HCT116 (cell line): ENCODE measurements at regions not wholly inside any gene's neighbourhood (a gene's known extent, or its start where the extent isn't known, plus 50 kb on each side); places are given as distances from the start of the nearest gene placed in this dataset.

ENCODE experiments used
- ATAC-seq: fragments of 200-7000 bp; cut with Tn5 transposase; 2 replicates; pipeline ENCODE4 v1.9.1; 2020; ENCODE audit warnings: mild to moderate bottlenecking, moderate library complexity
- BruUV-seq: library from RNA; stranded (reverse); fragments of 400-500 nt; replicated peaks from 2 replicates; lab custom pipeline; 2021; lab: Mats Ljungman, UMichigan
- CTCF ChIA-PET: fragments of 300-600 bp; sonication (Branson Sonifier 250); formaldehyde crosslinking; loops from one replicate; lab custom pipeline; 2021; ENCODE audit warnings: antibody characterized with exemption; lab: Charles Lee
- POLR2A ChIA-PET: fragments of 300-600, 350-600 bp; sonication (Branson Sonifier 250); formaldehyde crosslinking; loops from one replicate; lab custom pipeline; 2021; ENCODE audit warnings: antibody characterized with exemption; lab: Charles Lee
- RAD21 ChIA-PET, 2 experiments: fragments of 300-600 bp; sonication (Branson Sonifier 250); formaldehyde crosslinking; loops; one replicate each; lab custom pipeline; 2023; ENCODE audit warnings: low total read pairs in 2 of 2; ENCODE audit not compliant: uncharacterized antibody in 2 of 2, unreplicated experiment in 2 of 2, low non-redundant PET in 1 of 2; lab: Charles Lee
- DNase-seq: peaks from one replicate; pipeline ENCODE4 v3.0.0-alpha.2; 2010; ENCODE audit warnings: low read depth, low spot score
- H2AFZ ChIP-seq: fragments of 200-600 bp; shearing (Covaris generic), sonication (generic); 2 replicates; pipeline ENCODE4 v1.6.1; 2017; ENCODE audit warnings: low read depth, mixed run types, mixed read lengths, antibody characterized with exemption, low read length; ENCODE audit not compliant: poor library complexity, severe bottlenecking
- H3K27ac ChIP-seq: 2 replicates; pipeline ENCODE4 v1.5.1; 2012; ENCODE audit warnings: low read depth, low read length
- H3K27me3 ChIP-seq: fragments of 200-600 bp; sonication (generic); 2 replicates; pipeline ENCODE4 v1.6.1; 2016; ENCODE audit warnings: mixed run types, low read length, mixed read lengths; ENCODE audit not compliant: insufficient read depth
- H3K36me3 ChIP-seq, 2 experiments: fragments of 200-500 bp in 1 of 2; fragments of 200-600 bp in 1 of 2; sonication (Bioruptor generic) in 1 of 2; sonication (generic) in 1 of 2; 2 replicates each; pipeline versions ENCODE4 v1.5.1 to v1.6.1; 2014 to 2016; ENCODE audit warnings: low read length in 2 of 2, inconsistent platforms in 1 of 2, mixed read lengths in 1 of 2, mixed run types in 1 of 2; ENCODE audit not compliant: insufficient read depth in 2 of 2, control insufficient read depth in 1 of 2
- H3K4me1 ChIP-seq, 2 experiments: fragments of 200-600 bp in 1 of 2; sonication (generic) in 1 of 2; 2 replicates each; pipeline versions ENCODE4 v1.5.1 to v1.6.1; 2012 to 2017; ENCODE audit warnings: low read length in 2 of 2, inconsistent platforms in 1 of 2, mild to moderate bottlenecking in 1 of 2, mixed read lengths in 1 of 2, mixed run types in 1 of 2, moderate library complexity in 1 of 2; ENCODE audit not compliant: insufficient read depth in 2 of 2, control insufficient read depth in 1 of 2
- H3K4me2 ChIP-seq: fragments of 200-600 bp; sonication (generic); 2 replicates; pipeline ENCODE4 v1.6.1; 2017; ENCODE audit warnings: mixed run types, low read length, mixed read lengths
- H3K4me3 ChIP-seq, 2 experiments: fragments of 200-600 bp in 1 of 2; sonication (generic) in 1 of 2; replicated peaks in 1 of 2; 2 replicates each; pipeline ENCODE4 v1.5.1; 2011 to 2016; ENCODE audit warnings: low read length in 2 of 2, control low read depth in 1 of 2, low read depth in 1 of 2, mild to moderate bottlenecking in 1 of 2, mixed read lengths in 1 of 2, mixed run types in 1 of 2
- H3K79me2 ChIP-seq: fragments of 200-600 bp; sonication (generic); 2 replicates; pipeline ENCODE4 v1.6.1; 2017; ENCODE audit warnings: mild to moderate bottlenecking, mixed run types, low read length, moderate library complexity, mixed read lengths; ENCODE audit not compliant: insufficient read depth
- H3K9ac ChIP-seq: fragments of 200-600 bp; sonication (generic); 2 replicates; pipeline ENCODE4 v1.6.1; 2016; ENCODE audit warnings: low read length, mixed read lengths
- H3K9me2 ChIP-seq: fragments of 200-600 bp; sonication (generic), shearing (Covaris generic); 2 replicates; pipeline ENCODE4 v1.6.1; 2017; ENCODE audit warnings: mixed run types, mild to moderate bottlenecking, moderate library complexity; ENCODE audit not compliant: insufficient read depth
- H3K9me3 ChIP-seq, 2 experiments: fragments of 200-500 bp in 1 of 2; fragments of 200-600 bp in 1 of 2; sonication (Bioruptor generic) in 1 of 2; sonication (generic) in 1 of 2; 2 replicates each; pipeline ENCODE4 v1.6.1; 2014 to 2017; ENCODE audit warnings: low read length in 2 of 2, mixed read lengths in 2 of 2, inconsistent platforms in 1 of 2, low read depth in 1 of 2, mild to moderate bottlenecking in 1 of 2, mixed run types in 1 of 2, moderate library complexity in 1 of 2; ENCODE audit not compliant: control insufficient read depth in 1 of 2, insufficient read depth in 1 of 2
- H4K20me1 ChIP-seq: fragments of 200-600 bp; sonication (generic), shearing (Covaris generic); 2 replicates; pipeline ENCODE4 v1.6.1; 2017; ENCODE audit warnings: mixed run types, mild to moderate bottlenecking, moderate library complexity; ENCODE audit not compliant: insufficient read depth
- ELF1 ChIP-seq: IDR thresholded peaks from 2 replicates; pipeline ENCODE4 v1.6.1; 2012; ENCODE audit warnings: low read depth, borderline replicate concordance
- EZH2 ChIP-seq: fragments of 200-600 bp; sonication (generic); IDR thresholded peaks from 2 replicates; pipeline ENCODE4 v1.6.1; 2017; ENCODE audit warnings: antibody characterized with exemption, mixed run types
- EZH2phosphoT487 ChIP-seq: fragments of 200-600 bp; IDR thresholded peaks from 2 replicates; pipeline ENCODE4 v1.6.1; 2018; ENCODE audit warnings: antibody characterized with exemption, borderline replicate concordance
- FOSL1 ChIP-seq: IDR thresholded peaks from 2 replicates; pipeline ENCODE4 v1.6.1; 2012; ENCODE audit warnings: low read depth
- JUND ChIP-seq: IDR thresholded peaks from 2 replicates; pipeline ENCODE4 v1.6.1; 2012
- SIN3A ChIP-seq: IDR thresholded peaks from 2 replicates; pipeline ENCODE4 v1.6.1; 2012; ENCODE audit warnings: low read depth
- SP1 ChIP-seq: IDR thresholded peaks from 2 replicates; pipeline ENCODE4 v1.6.1; 2012; ENCODE audit warnings: low read depth
- SRF ChIP-seq: IDR thresholded peaks from 2 replicates; pipeline ENCODE4 v1.6.1; 2012; ENCODE audit warnings: low read depth
- TCF7L2 ChIP-seq: IDR thresholded peaks from 2 replicates; pipeline ENCODE4 v1.7.0; 2011; ENCODE audit warnings: borderline replicate concordance, inconsistent platforms; ENCODE audit not compliant: insufficient read depth, insufficient read length; ENCODE audit errors: extremely low read depth
- YY1 ChIP-seq: IDR thresholded peaks from 2 replicates; pipeline ENCODE4 v1.6.1; 2011; ENCODE audit warnings: low read length, low read depth, moderate library complexity, mild to moderate bottlenecking; ENCODE audit not compliant: insufficient replicate concordance; ENCODE audit errors: extremely low read depth
- ZNF274 ChIP-seq: fragments of 200-500 bp; sonication (Bioruptor generic); IDR thresholded peaks from 2 replicates; pipeline ENCODE4 v1.6.1; 2014; ENCODE audit warnings: mild to moderate bottlenecking, low read depth, low read length, inconsistent platforms
- intact Hi-C: fragments of 100-400 bp; cut with micrococcal nuclease; formaldehyde crosslinking; loops from 2 replicates; pipeline ENCODE4 v1.10.0; 2022
- TF ChIP-seq, protein P1 (sequence below), 3 experiments: fragments of 200-600 bp in 1 of 3; sonication (generic) in 1 of 3; IDR thresholded peaks in 2 of 3; conservative IDR thresholded peaks in 1 of 3; 2 replicates each; pipeline ENCODE4 v1.5.1; 2012 to 2017; ENCODE audit warnings: low read depth in 2 of 3, low read length in 2 of 3, antibody characterized with exemption in 1 of 3, borderline replicate concordance in 1 of 3, control low read depth in 1 of 3, mild to moderate bottlenecking in 1 of 3, mixed read lengths in 1 of 3, mixed run types in 1 of 3, moderate library complexity in 1 of 3; ENCODE audit not compliant: insufficient read depth in 1 of 3
- TF ChIP-seq, protein P2 (sequence below): IDR thresholded peaks from 2 replicates; pipeline ENCODE4 v1.6.1; 2011; ENCODE audit warnings: mild to moderate bottlenecking, low read length, moderate library complexity; ENCODE audit not compliant: insufficient replicate concordance; ENCODE audit errors: extremely low read depth

DNA sequence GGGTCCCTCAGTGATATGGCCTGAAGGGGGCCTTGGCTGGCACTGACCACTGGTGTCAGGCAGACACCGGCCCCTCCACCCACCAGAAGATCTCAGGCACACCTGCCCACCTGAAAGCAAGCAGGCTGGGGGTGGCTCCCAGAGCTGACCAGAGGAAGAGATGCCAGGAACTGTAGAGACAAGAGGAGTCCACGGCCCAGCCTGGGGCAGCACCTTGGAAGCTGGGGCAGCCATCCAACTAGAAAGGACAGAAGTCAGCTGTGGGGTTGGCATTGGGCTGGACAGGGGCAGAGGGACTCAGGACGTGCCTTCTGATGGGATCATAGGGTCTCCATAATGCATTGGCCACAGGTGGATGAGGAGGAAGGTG, 144.3 kb downstream of the ZNF248 start:
- intact Hi-C loops: no loop called here
- H3K27me3 ChIP-seq: no peaks in the 10 kb centered on the region
- no peaks in the 10 kb centered on the region for H3K9me2 ChIP-seq
- CTCF ChIA-PET: no interaction called here
- H3K36me3 ChIP-seq: no peaks in the 10 kb centered on the region
- no peak for TF ChIP-seq ZNF274
- TF ChIP-seq SIN3A: no peak
- TF ChIP-seq, protein P1, sequence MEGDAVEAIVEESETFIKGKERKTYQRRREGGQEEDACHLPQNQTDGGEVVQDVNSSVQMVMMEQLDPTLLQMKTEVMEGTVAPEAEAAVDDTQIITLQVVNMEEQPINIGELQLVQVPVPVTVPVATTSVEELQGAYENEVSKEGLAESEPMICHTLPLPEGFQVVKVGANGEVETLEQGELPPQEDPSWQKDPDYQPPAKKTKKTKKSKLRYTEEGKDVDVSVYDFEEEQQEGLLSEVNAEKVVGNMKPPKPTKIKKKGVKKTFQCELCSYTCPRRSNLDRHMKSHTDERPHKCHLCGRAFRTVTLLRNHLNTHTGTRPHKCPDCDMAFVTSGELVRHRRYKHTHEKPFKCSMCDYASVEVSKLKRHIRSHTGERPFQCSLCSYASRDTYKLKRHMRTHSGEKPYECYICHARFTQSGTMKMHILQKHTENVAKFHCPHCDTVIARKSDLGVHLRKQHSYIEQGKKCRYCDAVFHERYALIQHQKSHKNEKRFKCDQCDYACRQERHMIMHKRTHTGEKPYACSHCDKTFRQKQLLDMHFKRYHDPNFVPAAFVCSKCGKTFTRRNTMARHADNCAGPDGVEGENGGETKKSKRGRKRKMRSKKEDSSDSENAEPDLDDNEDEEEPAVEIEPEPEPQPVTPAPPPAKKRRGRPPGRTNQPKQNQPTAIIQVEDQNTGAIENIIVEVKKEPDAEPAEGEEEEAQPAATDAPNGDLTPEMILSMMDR (IDR thresholded peaks at IDR 0.05 in 2 of 3, conservative IDR thresholded peaks at IDR 0.05 in 1 of 3; ENCODE audit: borderline replicate concordance in 1 of 3, insufficient read depth in 1 of 3, low read depth in 2 of 3, low read length in 2 of 3): no peak
- TF ChIP-seq EZH2: no peak
- TF ChIP-seq FOSL1: no peak
- TF ChIP-seq YY1: no peak
- no peak for TF ChIP-seq EZH2phosphoT487
- no peak for TF ChIP-seq ELF1
- no peak for TF ChIP-seq SRF
- no peak for TF ChIP-seq TCF7L2
- TF ChIP-seq JUND: no peak
- no peak for TF ChIP-seq SP1
- TF ChIP-seq, protein P2, sequence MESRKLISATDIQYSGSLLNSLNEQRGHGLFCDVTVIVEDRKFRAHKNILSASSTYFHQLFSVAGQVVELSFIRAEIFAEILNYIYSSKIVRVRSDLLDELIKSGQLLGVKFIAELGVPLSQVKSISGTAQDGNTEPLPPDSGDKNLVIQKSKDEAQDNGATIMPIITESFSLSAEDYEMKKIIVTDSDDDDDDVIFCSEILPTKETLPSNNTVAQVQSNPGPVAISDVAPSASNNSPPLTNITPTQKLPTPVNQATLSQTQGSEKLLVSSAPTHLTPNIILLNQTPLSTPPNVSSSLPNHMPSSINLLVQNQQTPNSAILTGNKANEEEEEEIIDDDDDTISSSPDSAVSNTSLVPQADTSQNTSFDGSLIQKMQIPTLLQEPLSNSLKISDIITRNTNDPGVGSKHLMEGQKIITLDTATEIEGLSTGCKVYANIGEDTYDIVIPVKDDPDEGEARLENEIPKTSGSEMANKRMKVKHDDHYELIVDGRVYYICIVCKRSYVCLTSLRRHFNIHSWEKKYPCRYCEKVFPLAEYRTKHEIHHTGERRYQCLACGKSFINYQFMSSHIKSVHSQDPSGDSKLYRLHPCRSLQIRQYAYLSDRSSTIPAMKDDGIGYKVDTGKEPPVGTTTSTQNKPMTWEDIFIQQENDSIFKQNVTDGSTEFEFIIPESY: no peak
- TF ChIP-seq, all 23 proteins: peak for 0
- ChIA-PET POLR2A (no interaction called here), RAD21 (no interaction called here)
- Histone ChIP-seq H3K9ac (no peak overlapping the region), H4K20me1 (no peaks in the 10 kb centered on the region), H3K79me2 (no peaks in the 10 kb centered on the region), H3K27ac (no peak overlapping the region), H2AFZ (no peak overlapping the region), H3K4me1 (no peaks in the 10 kb centered on the region), H3K9me3 (no peaks in the 10 kb centered on the region), H3K4me3 (no peak overlapping the region), H3K4me2 (no peak overlapping the region)
- ATAC-seq (no peak), DNase-seq (no peak)
- no TSS peak for BruUV-seq
